ENCODE measurements at regions not wholly inside any gene's neighbourhood (a gene's known extent, or its start where the extent isn't known, plus 50 kb on each side); places are given as distances from the start of the nearest gene placed in this dataset.
"Not testable (repeated sequence)": the region's sequence is repeated elsewhere in the genome, so short reads cannot be mapped to it uniquely, and the experiment has no call there.

GRCh38 chr9:31669311-31669710 lies 715.1 kb upstream of the ACO1 start:
- DNase-seq (ENCODE audit: low spot score) (no peak), FAIRE-seq (no peak)

- FAIRE-seq: no peak
- no peak for DNase-seq (ENCODE audit: low spot score)
Measured at GRCh38 chr9:31671011-31671410, 713.4 kb upstream of the ACO1 start.

GRCh38 chr9:31674264-31674663 lies 710.2 kb upstream of the ACO1 start:
- no peak for FAIRE-seq
- no peak for DNase-seq (ENCODE audit: low spot score)

DNA sequence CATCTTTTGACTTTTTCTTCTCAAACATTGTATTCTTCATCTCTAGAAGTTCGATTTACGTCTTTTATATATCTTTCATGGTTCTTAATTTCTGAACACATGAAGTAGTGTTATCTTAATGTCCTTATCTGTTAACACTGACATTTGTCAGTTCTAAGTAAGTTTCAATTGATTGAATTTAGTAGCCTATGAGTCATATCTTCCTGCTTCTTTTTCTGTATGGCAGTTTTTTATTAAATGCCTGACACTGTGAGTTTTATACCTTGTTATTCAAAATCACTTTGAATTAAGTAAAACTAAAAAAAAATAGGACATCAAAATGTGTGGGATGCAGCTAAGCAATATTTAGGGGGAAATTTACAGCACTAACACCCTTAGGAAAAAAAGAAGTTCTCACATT lies 707.0 kb upstream of the ACO1 start:
- no peak for FAIRE-seq
- no peak for DNase-seq (ENCODE audit: low spot score)

- no peak for FAIRE-seq
Measured at GRCh38 chr9:31677877-31678276, 706.6 kb upstream of the ACO1 start.

GRCh38 chr9:31683116-31683515 lies 701.3 kb upstream of the ACO1 start:
- no peak for FAIRE-seq
- DNase-seq (ENCODE audit: low spot score): no peak

More at GRCh38 chr9:31677877-31678276, 706.6 kb upstream of the ACO1 start:
- DNase-seq (ENCODE audit: low spot score): no peak

DNA sequence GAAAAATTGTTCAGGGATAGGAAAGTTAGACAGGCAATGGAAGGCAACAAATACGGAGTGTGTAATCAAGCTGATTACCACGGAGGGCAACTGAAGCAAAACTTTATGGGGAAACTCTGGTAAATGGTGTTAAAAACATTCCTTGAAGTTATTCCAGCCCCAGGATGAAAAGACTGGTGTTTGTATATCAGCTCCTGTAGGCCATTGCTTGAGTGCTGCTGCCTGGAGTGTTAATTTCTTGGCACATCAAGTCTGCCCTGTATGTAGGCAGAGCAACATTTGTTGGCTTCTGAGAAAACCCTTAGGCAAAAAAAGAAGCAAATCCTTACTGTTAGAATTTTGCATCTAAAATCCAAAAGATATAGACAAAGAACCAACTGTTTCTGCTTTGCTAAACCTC lies 686.5 kb upstream of the ACO1 start:
- DNase-seq (ENCODE audit: low spot score) (no peak), FAIRE-seq (no peak)

GRCh38 chr9:31699836-31700235 lies 684.6 kb upstream of the ACO1 start:
- DNase-seq (ENCODE audit: low spot score): no peak

GRCh38 chr9:31700252-31701045 lies 684.0 kb upstream of the ACO1 start:
- FAIRE-seq (no peak), DNase-seq (ENCODE audit: low spot score) (no peak)

More at GRCh38 chr9:31699836-31700235, 684.6 kb upstream of the ACO1 start:
- FAIRE-seq: no peak

DNA sequence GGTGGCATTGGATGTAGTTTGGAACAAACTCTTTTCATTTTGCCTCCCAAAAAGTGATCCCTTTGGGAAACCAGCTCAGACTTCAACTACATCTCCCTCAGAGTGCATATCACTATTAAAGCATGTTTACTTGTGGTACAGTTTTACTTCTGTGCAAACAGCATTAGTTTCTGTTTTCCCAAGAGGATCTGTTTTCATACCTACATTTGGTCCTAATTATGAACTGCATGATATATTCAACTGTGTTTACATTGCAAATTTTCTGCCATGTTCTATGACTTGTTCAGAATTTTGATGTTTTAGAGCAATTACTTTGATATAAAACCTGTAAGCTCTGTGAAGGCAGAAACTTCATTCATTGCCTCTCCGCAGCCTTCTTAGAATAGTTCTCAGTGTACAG lies 681.5 kb upstream of the ACO1 start:
- FAIRE-seq: no peak
- no peak for DNase-seq (ENCODE audit: low spot score)

DNA sequence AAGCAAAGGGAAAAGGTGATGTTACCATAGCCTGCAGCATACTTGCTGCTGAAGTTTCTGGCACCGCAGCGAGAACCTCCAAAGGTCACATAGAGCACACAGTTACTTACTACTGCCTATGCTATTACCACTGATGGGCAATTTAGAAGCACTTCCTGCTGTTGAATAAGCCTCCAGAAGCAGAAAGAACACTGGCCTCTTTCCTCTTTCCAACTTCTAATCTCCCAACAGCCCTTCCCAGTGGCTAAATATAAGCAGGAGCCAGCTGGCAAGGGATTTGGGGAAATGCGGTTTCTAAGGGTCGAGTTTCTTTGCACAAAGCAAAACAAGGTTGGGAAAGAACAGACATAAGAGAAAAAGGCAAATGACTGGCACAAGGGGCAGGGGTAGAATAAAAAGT lies 669.2 kb upstream of the ACO1 start:
- DNase-seq (ENCODE audit: low spot score) (no peak), FAIRE-seq (no peak)

- FAIRE-seq (no peak), DNase-seq (ENCODE audit: low spot score) (no peak)
Measured at GRCh38 chr9:31719262-31719661, 665.2 kb upstream of the ACO1 start.

DNA sequence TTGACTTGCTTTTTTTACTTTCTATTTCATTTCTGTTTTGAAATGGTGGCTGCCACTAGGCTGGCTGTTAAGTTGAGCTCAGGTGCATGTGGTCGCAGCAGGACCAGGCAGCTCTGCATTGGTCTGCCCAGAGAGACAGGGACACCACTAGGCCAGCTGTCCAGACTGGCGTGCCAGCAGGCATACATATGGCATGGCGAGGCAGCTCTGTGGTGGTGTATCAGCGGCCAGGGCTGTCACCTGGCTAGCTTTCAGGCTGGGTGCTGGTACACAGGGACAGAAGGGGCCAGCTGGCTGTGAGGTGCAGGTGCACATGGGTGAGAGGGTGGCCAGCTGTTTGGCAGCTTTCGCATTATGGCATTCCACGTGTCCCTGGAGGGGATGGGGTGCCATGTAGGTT lies 654.0 kb upstream of the ACO1 start:
- FAIRE-seq: peak; percentile 20
- no peak for DNase-seq (ENCODE audit: low spot score)

- DNase-seq (ENCODE audit: low spot score): no peak
- no peak for FAIRE-seq
Measured at GRCh38 chr9:31733166-31733565, 651.3 kb upstream of the ACO1 start.

- no peak for DNase-seq (ENCODE audit: low spot score)
- FAIRE-seq: no peak
Measured at GRCh38 chr9:31736581-31737179, 647.8 kb upstream of the ACO1 start.

GRCh38 chr9:31740705-31741104 lies 643.7 kb upstream of the ACO1 start:
- FAIRE-seq (no peak), DNase-seq (ENCODE audit: low spot score) (no peak)

GRCh38 chr9:31744589-31744988 lies 639.9 kb upstream of the ACO1 start:
- DNase-seq (ENCODE audit: low spot score) (no peak), FAIRE-seq (no peak)

DNA sequence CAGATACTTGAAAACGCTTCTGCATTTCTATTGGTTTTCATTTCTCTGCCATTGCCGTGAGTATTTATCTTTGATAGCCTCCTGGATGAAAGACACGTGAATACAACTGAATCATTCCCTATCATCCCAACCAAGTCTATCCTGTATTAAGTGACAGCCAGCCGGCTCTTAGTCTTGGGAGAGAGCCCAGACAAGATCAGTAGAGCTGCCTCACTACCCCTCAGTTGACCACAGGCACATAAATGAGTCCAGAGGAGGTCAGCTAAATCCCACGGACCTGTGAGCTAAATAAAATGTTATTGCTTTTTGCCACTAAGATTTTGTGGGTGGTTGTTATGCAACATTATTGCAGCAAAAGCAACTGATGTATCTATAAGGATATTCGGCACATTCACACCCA lies 639.0 kb upstream of the ACO1 start:
- FAIRE-seq (no peak), DNase-seq (ENCODE audit: low spot score) (no peak)

DNA sequence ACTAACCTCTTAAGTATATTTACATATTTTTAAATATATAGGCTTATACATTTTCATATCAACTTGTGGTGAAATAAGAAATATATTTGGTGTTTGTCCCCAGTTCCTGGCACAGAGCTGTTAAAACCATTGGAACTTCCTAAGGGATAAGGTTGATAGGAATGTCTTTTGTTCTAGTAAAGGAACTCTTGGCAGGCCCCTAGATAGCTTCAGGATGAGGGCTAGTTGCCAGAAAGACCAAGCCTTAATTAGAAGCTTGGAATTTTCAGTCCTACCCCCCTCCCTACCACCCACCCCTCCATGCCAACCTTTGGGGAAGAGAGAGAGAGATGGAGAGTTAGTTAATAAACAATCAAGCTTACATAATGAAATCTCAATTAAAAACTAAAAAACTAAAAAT lies 638.6 kb upstream of the ACO1 start:
- DNase-seq (ENCODE audit: low spot score) (no peak), FAIRE-seq (no peak)

GRCh38 chr9:31753756-31754155 lies 630.7 kb upstream of the ACO1 start:
- DNase-seq (ENCODE audit: low spot score) (no peak), FAIRE-seq (no peak)

GRCh38 chr9:31759703-31760102 lies 624.7 kb upstream of the ACO1 start:
- DNase-seq (ENCODE audit: low spot score): no peak
- no peak for FAIRE-seq

DNA sequence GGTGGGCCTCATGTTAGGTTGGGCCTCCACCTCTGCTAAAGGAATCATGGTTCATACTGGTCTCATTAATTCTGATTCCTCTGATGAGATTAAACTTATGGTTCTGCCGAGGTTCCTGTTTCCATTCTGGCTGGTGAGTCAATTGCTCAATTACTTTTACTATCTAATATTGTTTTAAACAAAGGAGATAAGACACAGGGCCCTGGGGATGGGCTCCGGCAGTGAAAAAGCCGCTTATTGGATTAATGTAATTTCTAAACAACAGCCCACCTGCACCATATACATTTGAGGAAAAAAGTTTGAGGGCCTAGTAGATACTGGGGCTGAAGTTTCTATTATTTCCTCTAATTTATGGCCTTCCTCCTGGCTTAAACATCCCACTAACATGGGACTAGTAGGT lies 610.4 kb upstream of the ACO1 start:
- not testable (repeated sequence) for FAIRE-seq; DNase-seq (ENCODE audit: low spot score)

DNA sequence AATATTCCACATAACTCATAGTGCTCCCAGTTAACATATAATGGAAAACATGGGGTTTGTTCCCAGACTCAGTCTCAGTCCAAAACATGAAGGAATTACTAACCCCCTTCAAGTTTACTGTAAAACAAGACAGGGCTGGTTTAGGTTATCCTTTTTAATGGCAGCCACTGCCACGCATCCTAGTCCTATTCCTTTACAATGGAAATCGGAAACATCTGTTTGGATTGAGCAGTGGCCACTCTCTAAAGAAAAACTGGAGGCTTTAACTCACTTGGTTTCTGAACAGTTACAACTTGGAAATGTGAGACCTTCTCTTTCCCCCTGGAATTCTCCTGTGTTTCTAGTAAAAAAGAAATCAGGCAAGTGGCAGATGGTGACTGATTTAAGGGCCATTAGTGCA lies 609.9 kb upstream of the ACO1 start:
- FAIRE-seq (no peak), DNase-seq (ENCODE audit: low spot score) (no peak)

Data from urothelium cell line (cell line).